ENCODE measurements at regions not wholly inside any gene's neighbourhood (a gene's known extent, or its start where the extent isn't known, plus 50 kb on each side); places are given as distances from the start of the nearest gene placed in this dataset.

DNA sequence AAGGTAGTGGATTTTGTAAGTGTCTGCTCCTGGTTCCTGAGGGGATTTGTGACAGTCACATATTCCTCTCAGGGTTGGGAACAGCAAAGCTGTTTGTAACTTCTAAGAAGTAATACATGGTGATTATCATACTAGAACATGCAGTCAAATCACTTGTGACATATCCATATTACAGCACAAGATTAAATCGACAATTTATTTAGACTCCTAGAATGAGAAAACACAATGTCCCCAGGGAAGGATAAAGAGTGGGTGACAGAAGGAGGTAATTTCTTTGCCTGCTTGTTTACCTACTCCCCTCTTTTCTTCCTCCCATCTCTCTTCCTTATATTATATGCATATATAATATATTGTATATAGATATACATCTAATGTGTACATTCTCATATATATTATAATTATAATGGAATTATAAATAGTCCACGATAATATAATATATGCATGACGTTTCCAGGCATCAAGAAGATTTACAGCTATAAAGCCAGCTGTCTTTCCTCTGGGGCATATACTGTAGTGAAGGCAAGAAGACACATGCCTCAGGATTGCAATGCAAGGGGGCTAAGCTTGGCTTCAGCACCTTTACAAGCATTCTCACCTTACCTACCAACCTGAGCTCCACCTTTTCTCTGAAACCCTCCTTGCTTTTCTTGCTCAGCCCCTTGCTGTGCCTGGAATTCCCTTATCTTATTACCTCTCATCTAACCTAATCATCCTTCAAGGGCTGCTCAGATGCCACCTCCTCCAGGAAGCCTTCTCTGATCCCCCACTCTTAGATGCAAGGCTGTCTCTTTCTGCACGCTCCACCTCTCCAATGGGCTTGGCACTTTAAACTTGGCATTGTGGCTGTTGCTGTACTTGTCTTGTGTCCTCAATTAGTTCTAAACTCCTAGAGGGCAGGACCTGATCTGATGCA is 73.1 kb upstream of the PIAS1 start:
- H3K4me3 ChIP-seq (ENCODE audit: low read depth, low read length) = no peak overlapping the region

DNA sequence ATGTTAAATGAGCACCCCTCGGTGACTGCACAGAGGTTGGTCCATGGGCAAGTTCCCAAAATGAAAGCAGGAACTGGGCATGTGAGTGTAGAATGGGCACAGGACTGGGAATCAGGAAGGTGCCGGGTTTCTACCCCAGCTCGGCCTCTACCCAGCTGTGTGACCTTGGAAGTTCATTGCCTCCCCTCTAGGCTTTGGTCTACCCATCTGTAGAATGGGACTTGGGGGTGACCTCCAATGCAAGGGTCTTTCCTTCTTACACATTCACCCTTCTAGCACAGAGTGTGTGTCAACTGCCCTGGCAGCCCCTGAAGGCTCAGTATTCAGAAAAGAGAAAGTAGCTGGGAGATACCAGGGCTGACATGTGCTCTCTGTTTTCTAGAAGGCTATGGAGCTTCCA is 72.3 kb upstream of the PIAS1 start:
- H3K4me3 ChIP-seq (ENCODE audit: low read depth, low read length) = no peak overlapping the region

DNA sequence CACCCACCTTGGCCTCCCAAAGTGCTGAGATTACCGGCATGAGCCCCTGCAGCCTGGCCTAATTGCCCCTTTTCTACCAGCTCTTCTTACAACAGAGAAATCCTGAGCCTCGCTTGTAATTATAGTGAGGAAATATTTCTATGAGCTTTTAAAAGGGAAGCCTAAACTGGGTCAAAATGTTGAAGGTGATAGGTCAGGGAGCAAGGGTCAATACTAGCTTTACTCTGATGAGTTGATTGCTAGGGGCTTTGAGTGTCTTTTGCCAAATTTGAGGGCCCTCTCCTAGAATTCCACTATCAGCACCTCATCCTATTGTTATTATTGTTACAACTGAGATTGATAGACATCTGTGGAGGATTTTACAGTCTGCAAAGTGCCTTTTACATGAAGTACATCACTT is 62.4 kb upstream of the PIAS1 start:
- no peak overlapping the region for H3K4me3 ChIP-seq (ENCODE audit: low read depth, low read length)

DNA sequence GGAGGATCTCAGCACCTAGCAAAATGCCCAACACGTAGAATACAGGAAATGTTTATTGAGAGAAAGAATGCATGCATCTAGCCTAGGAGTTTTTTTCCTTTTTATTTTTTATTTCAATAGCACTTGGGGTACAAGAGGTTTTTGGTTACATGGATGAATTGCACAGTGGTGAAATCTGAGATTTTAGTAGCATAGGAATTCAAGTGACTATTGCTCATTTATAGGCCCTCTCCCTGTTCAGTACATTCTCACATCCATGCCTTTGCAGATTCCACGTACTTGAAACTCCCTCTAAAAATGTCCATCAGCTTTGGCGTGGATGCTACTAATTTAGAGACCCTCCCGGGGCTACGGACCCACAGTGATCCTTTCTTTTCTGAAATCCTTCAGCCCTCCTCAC is 61.7 kb upstream of the PIAS1 start:
- H3K4me3 ChIP-seq (ENCODE audit: low read depth, low read length) = no peak overlapping the region

DNA sequence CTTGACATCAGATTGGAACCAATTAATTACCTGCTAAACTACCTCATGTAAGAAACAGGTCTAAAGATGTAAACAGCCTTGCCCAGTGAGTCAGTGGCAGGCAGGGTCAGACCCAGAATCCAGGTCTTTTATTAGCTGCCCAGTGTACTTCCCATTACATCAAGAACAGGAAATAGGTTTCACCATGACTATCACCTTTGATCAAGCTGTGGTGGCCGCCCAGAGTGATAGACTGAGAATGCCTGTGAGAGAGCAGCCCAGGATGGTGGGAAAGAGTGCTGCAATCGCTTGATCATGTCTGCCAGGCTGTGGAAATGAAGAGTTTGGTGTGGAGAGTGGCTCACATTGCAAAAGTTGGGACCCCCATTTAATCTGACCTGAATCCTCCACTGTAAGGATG is 61.3 kb upstream of the PIAS1 start:
- H3K4me3 ChIP-seq (ENCODE audit: low read depth, low read length) = no peak overlapping the region

DNA sequence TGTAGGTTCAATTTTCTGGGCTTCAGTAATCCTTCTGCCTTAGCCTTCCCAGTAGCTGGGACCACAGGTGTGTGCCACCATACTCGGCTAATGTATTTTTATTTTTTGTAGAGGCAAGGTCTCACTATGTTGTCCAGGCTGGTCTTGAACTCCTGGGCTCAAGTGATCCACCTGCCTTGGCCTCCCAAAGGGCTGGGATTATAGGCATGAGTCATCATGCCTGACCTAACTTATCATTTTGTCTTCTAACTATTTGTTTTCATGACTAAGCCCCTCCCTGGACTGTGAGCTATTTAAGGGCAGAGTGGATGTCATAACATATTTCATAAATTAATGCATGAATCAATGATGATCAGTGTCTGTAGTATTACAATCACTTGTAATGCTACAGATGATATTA is 56.1 kb upstream of the PIAS1 start:
- H3K4me3 ChIP-seq (ENCODE audit: low read depth, low read length) = no peak overlapping the region

DNA sequence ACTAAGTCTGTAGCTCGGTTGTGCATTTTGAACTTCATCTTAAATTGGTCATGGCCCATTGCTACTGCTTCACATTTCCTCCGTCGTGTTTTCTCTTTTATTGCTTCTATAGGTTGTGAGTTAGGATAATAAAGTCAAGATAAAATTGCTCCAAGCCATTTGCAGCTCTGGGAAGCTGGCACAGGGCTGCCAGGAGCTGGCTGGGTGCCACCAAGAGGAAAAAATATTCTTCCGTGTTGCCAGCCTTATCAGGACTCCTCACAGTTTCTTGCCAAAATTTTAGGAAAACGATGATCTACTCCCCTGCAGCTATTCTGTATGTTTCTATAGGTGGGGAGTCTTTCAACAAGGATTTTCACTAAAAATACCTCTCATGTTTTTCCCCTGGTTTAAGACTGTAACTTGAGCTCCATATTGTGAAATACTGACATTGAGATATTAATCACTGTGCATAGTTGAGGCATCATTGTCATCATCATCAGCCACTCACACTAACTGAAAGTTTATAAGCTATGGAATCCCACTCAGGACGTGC is 55.4 kb upstream of the PIAS1 start:
- no peak overlapping the region for H3K4me3 ChIP-seq (ENCODE audit: low read depth, low read length)

DNA sequence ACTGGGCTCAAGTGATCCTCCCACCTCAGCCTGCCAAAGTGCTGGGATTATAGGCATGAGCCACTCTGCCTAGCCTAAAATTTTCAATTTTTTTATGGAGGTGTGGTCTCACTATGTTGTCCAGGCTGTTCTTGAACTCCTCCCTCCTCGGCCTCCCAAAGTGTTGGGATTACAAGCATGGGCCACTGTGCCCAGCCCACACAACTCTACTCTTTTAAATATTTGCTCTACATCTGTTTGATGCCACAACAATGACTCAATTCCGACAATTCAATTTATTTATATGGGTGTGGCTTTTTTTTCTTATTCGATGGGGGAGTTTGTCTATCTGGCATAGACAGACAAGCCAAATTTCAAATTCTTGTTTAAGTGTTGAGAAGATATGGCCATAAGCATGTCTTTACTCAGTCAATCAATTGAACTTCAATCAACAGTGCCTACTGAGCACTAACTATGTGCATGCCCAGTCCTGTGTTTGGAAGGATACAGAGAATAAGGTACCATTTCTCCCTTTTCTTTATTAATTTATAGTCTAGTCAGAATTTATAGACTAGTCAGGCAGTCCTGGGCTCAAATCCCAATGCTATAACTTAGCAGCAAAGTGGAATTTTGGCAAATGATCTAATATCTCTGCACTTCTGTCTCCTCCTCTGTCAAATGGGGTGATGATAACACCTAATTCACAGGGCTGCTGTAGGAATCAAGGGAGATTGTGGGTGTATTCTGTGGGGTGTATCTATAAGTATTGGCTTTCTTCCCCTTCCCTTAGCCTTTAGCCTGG is 54.6 kb upstream of the PIAS1 start:
- H3K4me3 ChIP-seq (ENCODE audit: low read depth, low read length) = no peak overlapping the region

DNA sequence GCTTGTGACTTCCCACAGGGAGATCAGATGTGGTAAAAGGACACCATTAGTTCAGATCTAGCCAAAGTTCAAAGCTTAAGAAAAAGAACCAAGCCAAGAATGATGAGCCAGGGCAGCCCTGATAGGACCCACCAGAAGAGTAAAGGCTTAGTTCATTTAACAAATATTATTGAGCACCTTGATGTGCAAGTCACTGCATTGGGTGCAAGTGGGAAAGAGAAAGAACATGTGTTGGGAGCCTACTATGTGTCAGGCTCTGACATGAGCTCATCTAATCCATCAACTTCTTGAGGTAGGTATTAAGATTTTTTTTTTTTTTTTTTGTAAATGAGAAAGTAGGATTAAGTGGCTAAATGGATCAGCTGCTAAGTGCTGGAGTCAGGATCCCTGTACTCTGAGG is 53.4 kb upstream of the PIAS1 start:
- H3K4me3 ChIP-seq (ENCODE audit: low read depth, low read length) = no peak overlapping the region

DNA sequence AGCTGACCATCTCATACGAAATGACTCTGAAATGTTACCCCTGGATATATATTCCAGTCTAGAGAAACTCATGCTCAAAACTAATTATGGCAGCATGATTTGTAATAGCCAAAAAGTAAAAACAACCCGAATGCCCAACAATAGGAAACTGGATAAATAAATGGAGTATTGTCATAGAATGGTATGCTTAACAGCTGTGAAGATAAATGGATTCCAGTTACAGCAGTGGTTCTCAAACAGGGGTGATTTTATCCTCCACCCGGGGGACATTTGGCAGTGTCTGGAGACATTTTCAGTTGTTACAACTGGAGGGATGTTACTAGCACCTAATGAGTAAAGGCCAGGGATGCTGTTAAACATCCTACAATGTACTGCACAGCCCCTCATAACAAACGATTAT is 52.3 kb upstream of the PIAS1 start:
- H3K4me3 ChIP-seq (ENCODE audit: low read depth, low read length) = no peak overlapping the region

DNA sequence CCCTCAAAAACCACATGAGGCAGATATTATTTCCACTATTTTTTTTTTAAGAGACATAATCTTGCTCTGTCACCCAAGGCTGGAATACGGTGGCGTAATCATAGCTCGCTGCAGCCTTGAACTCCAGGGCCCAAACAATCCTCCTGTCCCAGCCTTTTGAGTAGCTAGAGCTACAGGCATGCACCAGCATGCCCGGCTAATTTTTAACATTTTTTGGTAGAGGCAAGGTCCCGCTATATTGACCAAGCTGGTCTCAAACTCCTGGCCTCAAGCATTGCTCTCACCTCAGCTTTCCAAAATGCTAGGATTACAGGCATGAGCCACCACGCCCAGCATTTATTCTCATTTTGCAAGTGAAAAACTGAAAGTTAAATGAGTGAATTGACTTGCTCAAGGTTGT is 50.8 kb upstream of the PIAS1 start:
- no peak overlapping the region for H3K4me3 ChIP-seq (ENCODE audit: low read depth, low read length)
